GM18867 (cell line): ENCODE measurements at regions not wholly inside any gene's neighbourhood (a gene's known extent, or its start where the extent isn't known, plus 50 kb on each side); places are given as distances from the start of the nearest gene placed in this dataset.

ENCODE experiments used
- ATAC-seq: cut with Tn5 transposase; IDR thresholded peaks from one replicate; pipeline ENCODE4 v1.9.1; 2021; ENCODE audit warnings: mild to moderate bottlenecking, moderate library complexity; ENCODE audit not compliant: unreplicated experiment

- no peak for ATAC-seq
These were observed 59.9 kb upstream of the ZFR start for GRCh38 chr5:32504329-32504988.

GRCh38 chr5:32503261-32503660, 58.7 kb upstream of the ZFR start:
- no peak for ATAC-seq

- no peak for ATAC-seq
These were observed 56.8 kb upstream of the ZFR start for GRCh38 chr5:32501071-32502002.

- no peak for ATAC-seq
These were observed 55.6 kb upstream of the ZFR start for GRCh38 chr5:32500181-32500580.

GRCh38 chr5:32499261-32499660, 54.7 kb upstream of the ZFR start:
- no peak for ATAC-seq

GRCh38 chr5:32498484-32498883, 53.9 kb upstream of the ZFR start:
- ATAC-seq, result no peak

GRCh38 chr5:32496104-32496503, 51.6 kb upstream of the ZFR start:
- no peak for ATAC-seq

GRCh38 chr5:32494827-32495226, 50.3 kb upstream of the ZFR start:
- no peak for ATAC-seq
